ENCODE measurements at regions not wholly inside any gene's neighbourhood (a gene's known extent, or its start where the extent isn't known, plus 50 kb on each side); places are given as distances from the start of the nearest gene placed in this dataset.

DNA sequence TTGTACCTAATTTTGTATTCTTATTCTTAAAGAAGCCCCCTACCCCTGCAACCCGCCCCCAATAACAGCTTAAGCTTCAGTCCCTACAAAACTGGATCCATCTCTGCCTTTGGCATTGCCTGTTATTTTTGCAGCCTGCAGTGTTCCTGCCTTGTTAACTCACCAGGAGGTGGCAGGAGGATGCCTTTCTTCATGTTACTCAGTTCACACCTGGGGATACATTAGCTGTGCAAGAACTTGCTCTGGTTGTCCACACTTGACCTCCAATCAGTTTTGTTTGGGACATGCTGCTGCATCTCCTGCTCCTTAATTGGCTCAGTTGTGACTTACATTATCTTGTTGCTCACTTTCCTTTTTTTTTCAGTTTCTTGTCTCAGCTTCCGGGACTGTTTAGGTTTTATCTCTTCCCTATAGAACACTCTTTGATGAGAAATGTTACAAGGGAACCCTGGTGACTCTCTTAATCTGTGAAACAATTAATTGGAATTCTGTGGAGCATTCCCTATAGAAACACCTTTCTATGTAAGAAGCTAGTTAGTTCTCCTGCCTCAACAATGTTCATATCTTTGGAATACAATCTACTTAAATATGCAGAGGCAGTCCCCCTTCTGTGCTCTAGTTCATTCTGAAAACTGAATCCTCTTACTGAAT, 467.7 kb upstream of the ACO1 start:
- TF ChIP-seq, protein P1, sequence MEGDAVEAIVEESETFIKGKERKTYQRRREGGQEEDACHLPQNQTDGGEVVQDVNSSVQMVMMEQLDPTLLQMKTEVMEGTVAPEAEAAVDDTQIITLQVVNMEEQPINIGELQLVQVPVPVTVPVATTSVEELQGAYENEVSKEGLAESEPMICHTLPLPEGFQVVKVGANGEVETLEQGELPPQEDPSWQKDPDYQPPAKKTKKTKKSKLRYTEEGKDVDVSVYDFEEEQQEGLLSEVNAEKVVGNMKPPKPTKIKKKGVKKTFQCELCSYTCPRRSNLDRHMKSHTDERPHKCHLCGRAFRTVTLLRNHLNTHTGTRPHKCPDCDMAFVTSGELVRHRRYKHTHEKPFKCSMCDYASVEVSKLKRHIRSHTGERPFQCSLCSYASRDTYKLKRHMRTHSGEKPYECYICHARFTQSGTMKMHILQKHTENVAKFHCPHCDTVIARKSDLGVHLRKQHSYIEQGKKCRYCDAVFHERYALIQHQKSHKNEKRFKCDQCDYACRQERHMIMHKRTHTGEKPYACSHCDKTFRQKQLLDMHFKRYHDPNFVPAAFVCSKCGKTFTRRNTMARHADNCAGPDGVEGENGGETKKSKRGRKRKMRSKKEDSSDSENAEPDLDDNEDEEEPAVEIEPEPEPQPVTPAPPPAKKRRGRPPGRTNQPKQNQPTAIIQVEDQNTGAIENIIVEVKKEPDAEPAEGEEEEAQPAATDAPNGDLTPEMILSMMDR (IDR thresholded peaks at IDR 0.05): no peak
- no peak for TF ChIP-seq POLR2A (IDR thresholded peaks at IDR 0.05)

Data from testis (tissue), 2 donors.